H1 (cell line): ENCODE measurements at regions not wholly inside any gene's neighbourhood (a gene's known extent, or its start where the extent isn't known, plus 50 kb on each side); places are given as distances from the start of the nearest gene placed in this dataset.

ENCODE experiments used
- E2F6 ChIP-seq: IDR thresholded peaks from 2 replicates; pipeline ENCODE4 v1.6.1; 2012; ENCODE audit warnings: inconsistent platforms
- SIRT6 ChIP-seq: IDR thresholded peaks from one replicate; pipeline ENCODE4 v1.7.1; 2012; ENCODE audit warnings: low read length, inconsistent platforms
- SUZ12 ChIP-seq: fragments of 200-600 bp; sonication (generic); IDR thresholded peaks from 2 replicates; pipeline ENCODE4 v1.6.1; 2012; ENCODE audit warnings: mild to moderate bottlenecking, inconsistent platforms, low read length, moderate library complexity, mixed read lengths
- TAF1 ChIP-seq: IDR thresholded peaks from 2 replicates; pipeline ENCODE4 v1.6.1; 2011; ENCODE audit warnings: mild to moderate bottlenecking, low read depth, low read length

GRCh38 chr3:146832857-146833458, 227.8 kb upstream of the PLSCR5 start (continued):
- TF ChIP-seq SUZ12 (no peak), E2F6 (no peak), TAF1 (no peak), SIRT6 (no peak)
